ENCODE measurements at regions not wholly inside any gene's neighbourhood (a gene's known extent, or its start where the extent isn't known, plus 50 kb on each side); places are given as distances from the start of the nearest gene placed in this dataset.

- TF ChIP-seq CTCF (IDR thresholded peaks at IDR 0.05) = no peak
- no peak for TF ChIP-seq POLR2A (IDR thresholded peaks at IDR 0.05)
These were observed 215.4 kb upstream of the ADGRL2 start for GRCh38 chr1:81585371-81585770.

Data from breast epithelium (tissue), 3 donors.